ENCODE measurements at regions not wholly inside any gene's neighbourhood (a gene's known extent, or its start where the extent isn't known, plus 50 kb on each side); places are given as distances from the start of the nearest gene placed in this dataset.

GRCh38 chr2:5886462-5886861, 194.3 kb downstream of the SOX11 start:
- no peak for TF ChIP-seq CTCF (conservative IDR thresholded peaks at IDR 0.05; ENCODE audit: low read depth, low read length)
- H3K4me3 ChIP-seq (ENCODE audit: low read length) = no peak overlapping the region
- DNase-seq (ENCODE audit: low read depth) = no peak

GRCh38 chr2:5888126-5888525, 195.9 kb downstream of the SOX11 start:
- no peak for DNase-seq (ENCODE audit: low read depth)
- TF ChIP-seq CTCF (conservative IDR thresholded peaks at IDR 0.05; ENCODE audit: low read depth, low read length) = no peak
- no peak overlapping the region for H3K4me3 ChIP-seq (ENCODE audit: low read length)

- H3K4me3 ChIP-seq (ENCODE audit: low read length) = no peak overlapping the region
- no peak for DNase-seq (ENCODE audit: low read depth)
- TF ChIP-seq CTCF (conservative IDR thresholded peaks at IDR 0.05; ENCODE audit: low read depth, low read length) = no peak
Measured at GRCh38 chr2:5889519-5889918, 197.3 kb downstream of the SOX11 start.

- DNase-seq (ENCODE audit: low read depth) = no peak
- H3K4me3 ChIP-seq (ENCODE audit: low read length) = no peak overlapping the region
- no peak for TF ChIP-seq CTCF (conservative IDR thresholded peaks at IDR 0.05; ENCODE audit: low read depth, low read length)
Measured at GRCh38 chr2:5894355-5894754, 202.2 kb downstream of the SOX11 start.

GRCh38 chr2:5895284-5895683, 203.1 kb downstream of the SOX11 start:
- no peak overlapping the region for H3K4me3 ChIP-seq (ENCODE audit: low read length)
- no peak for TF ChIP-seq CTCF (conservative IDR thresholded peaks at IDR 0.05; ENCODE audit: low read depth, low read length)
- no peak for DNase-seq (ENCODE audit: low read depth)

GRCh38 chr2:5897249-5897648, 205.1 kb downstream of the SOX11 start:
- TF ChIP-seq CTCF (conservative IDR thresholded peaks at IDR 0.05; ENCODE audit: low read depth, low read length) = no peak
- H3K4me3 ChIP-seq (ENCODE audit: low read length) = no peak overlapping the region
- DNase-seq (ENCODE audit: low read depth) = no peak

GRCh38 chr2:5898667-5899066, 206.5 kb downstream of the SOX11 start:
- TF ChIP-seq CTCF (conservative IDR thresholded peaks at IDR 0.05; ENCODE audit: low read depth, low read length) = no peak
- no peak overlapping the region for H3K4me3 ChIP-seq (ENCODE audit: low read length)
- DNase-seq (ENCODE audit: low read depth) = no peak

All from retinal pigment epithelial cell (primary cell).